Spleen (tissue), 11 donors: ENCODE measurements at regions not wholly inside any gene's neighbourhood (a gene's known extent, or its start where the extent isn't known, plus 50 kb on each side); places are given as distances from the start of the nearest gene placed in this dataset.

ENCODE experiments used
- DNase-seq: peaks from one replicate; pipeline ENCODE4 v3.0.0-alpha.2; 2020
- H3K27ac ChIP-seq, 8 donors: fragments of 200-600 bp; sonication (generic) in 7 of 8; 1 replicate in 4 of 8; 2 replicates in 4 of 8; pipeline versions ENCODE4 v1.5.0 to v1.8.0; 2016 to 2021; ENCODE audit warnings: inconsistent platforms in 4 of 8, mild to moderate bottlenecking in 4 of 8, moderate library complexity in 1 of 8
- H3K27me3 ChIP-seq, 7 donors: fragments of 200-600 bp; sonication (generic) in 6 of 7; replicated peaks in 1 of 7; 1 replicate in 4 of 7; 2 replicates in 3 of 7; pipeline versions ENCODE4 v1.5.0 to v1.8.0; 2016 to 2021; ENCODE audit warnings: inconsistent platforms in 3 of 7, mild to moderate bottlenecking in 1 of 7
- H3K36me3 ChIP-seq, 6 donors: fragments of 200-600 bp; sonication (generic) in 5 of 6; 1 replicate in 4 of 6; 2 replicates in 2 of 6; pipeline versions ENCODE4 v1.5.0 to v1.8.0; 2016 to 2021; ENCODE audit warnings: inconsistent platforms in 2 of 6
- H3K4me1 ChIP-seq, 6 donors: fragments of 200-600 bp; sonication (generic) in 5 of 6; 1 replicate in 3 of 6; 2 replicates in 3 of 6; pipeline versions ENCODE4 v1.5.0 to v1.8.0; 2016 to 2021; ENCODE audit warnings: inconsistent platforms in 3 of 6
- H3K4me3 ChIP-seq, 8 donors: fragments of 200-600 bp; sonication (generic) in 7 of 8; 1 replicate in 4 of 8; 2 replicates in 4 of 8; pipeline versions ENCODE4 v1.5.0 to v1.8.0; 2016 to 2021; ENCODE audit warnings: inconsistent platforms in 4 of 8, mild to moderate bottlenecking in 4 of 8, moderate library complexity in 2 of 8
- H3K9me3 ChIP-seq, 8 donors: fragments of 200-600 bp; sonication (generic) in 7 of 8; 1 replicate in 4 of 8; 2 replicates in 4 of 8; pipeline versions ENCODE4 v1.5.0 to v1.8.0; 2016 to 2021; ENCODE audit warnings: inconsistent platforms in 4 of 8
- POLR2A ChIP-seq, 3 donors: fragments of 450-650 bp; IDR thresholded peaks; one replicate each; pipeline ENCODE4 v1.5.1; 2017; ENCODE audit warnings: antibody characterized with exemption in 3 of 3, mild to moderate bottlenecking in 1 of 3
- POLR2AphosphoS5 ChIP-seq, 3 donors: sonication (generic); formaldehyde crosslinking; IDR thresholded peaks; one replicate each; pipeline ENCODE4 v1.5.1; 2017; ENCODE audit warnings: antibody characterized with exemption in 3 of 3
- WGBS, 5 donors: extraction: QIAGEN DNeasy Blood & Tissue Kit in 3 of 5; methylation state at CpG; one replicate each; pipeline versions ENCODE4 v1.1.5 to v1.1.7; 2013 to 2018; 5-methylcytosine and 5-hydroxymethylcytosine counted together
- intact Hi-C: fragments of 100-400 bp; cut with DNase I; formaldehyde crosslinking; loops from one replicate; pipeline ENCODE4 v1.15.0; 2023; ENCODE audit warnings: low total_unique reads
- TF ChIP-seq, protein P1 (sequence below), 11 experiments: fragments of 200-600 bp in 7 of 11; fragments of 450-650 bp in 4 of 11; sonication (generic) in 4 of 11; IDR thresholded peaks in 8 of 11; conservative IDR thresholded peaks in 3 of 11; 1 replicate in 7 of 11; 2 replicates in 4 of 11; pipeline versions ENCODE4 v1.4.0 to v1.8.0; 2016 to 2021; ENCODE audit warnings: antibody characterized with exemption in 11 of 11, inconsistent platforms in 4 of 11, mild to moderate bottlenecking in 1 of 11
- donor health status: healthy with polysubstance abuse.
- donor health status: DM: no; HTN: no; CAD: no; lungs with moderate emphysema.
- donor health status: DM: no; HTN: no; CAD: no.
- donor health status: Bipolar disorder and iron deficiency.
- donor health status: healthy.
- donor health status: DM: no; HTN: no; CAD: no.
- donor health status: DM: yes; HTN: yes; CAD: no.

GRCh38 chr9:16315720-16316119 is 554.8 kb downstream of the BNC2 start:
- intact Hi-C loops = no loop called here
- DNase-seq = no peak
- no peak for TF ChIP-seq POLR2A (IDR thresholded peaks at IDR 0.05)
- TF ChIP-seq POLR2AphosphoS5 (IDR thresholded peaks at IDR 0.05) = no peak
- TF ChIP-seq, protein P1, sequence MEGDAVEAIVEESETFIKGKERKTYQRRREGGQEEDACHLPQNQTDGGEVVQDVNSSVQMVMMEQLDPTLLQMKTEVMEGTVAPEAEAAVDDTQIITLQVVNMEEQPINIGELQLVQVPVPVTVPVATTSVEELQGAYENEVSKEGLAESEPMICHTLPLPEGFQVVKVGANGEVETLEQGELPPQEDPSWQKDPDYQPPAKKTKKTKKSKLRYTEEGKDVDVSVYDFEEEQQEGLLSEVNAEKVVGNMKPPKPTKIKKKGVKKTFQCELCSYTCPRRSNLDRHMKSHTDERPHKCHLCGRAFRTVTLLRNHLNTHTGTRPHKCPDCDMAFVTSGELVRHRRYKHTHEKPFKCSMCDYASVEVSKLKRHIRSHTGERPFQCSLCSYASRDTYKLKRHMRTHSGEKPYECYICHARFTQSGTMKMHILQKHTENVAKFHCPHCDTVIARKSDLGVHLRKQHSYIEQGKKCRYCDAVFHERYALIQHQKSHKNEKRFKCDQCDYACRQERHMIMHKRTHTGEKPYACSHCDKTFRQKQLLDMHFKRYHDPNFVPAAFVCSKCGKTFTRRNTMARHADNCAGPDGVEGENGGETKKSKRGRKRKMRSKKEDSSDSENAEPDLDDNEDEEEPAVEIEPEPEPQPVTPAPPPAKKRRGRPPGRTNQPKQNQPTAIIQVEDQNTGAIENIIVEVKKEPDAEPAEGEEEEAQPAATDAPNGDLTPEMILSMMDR (IDR thresholded peaks at IDR 0.05 in 8 of 11, conservative IDR thresholded peaks at IDR 0.05 in 3 of 11) = no peak
- Histone ChIP-seq H3K4me1 (no peaks in the 10 kb centered on the region), H3K36me3 (no peaks in the 10 kb centered on the region), H3K4me3 (no peak overlapping the region), H3K27me3 (peaks cover 0 to 3% (median 0%) of the 10 kb centered on the region in 7 donors), H3K27ac (no peak overlapping the region), H3K9me3 (peaks cover 0 to 13% (median 0%) of the 10 kb centered on the region in 8 donors)
- WGBS, 5 donors = 72 to 89% (median 84%) methylated on average over 6 of the region's 6 CpGs

- intact Hi-C loops = no loop called here
- Histone ChIP-seq H3K36me3 (no peaks in the 10 kb centered on the region), H3K4me1 (no peaks in the 10 kb centered on the region), H3K27me3 (no peaks in the 10 kb centered on the region), H3K9me3 (peaks cover 0 to 13% (median 0%) of the 10 kb centered on the region in 8 donors), H3K27ac (no peak overlapping the region), H3K4me3 (no peak overlapping the region)
- no peak for DNase-seq
- 71 to 87% (median 83%) methylated on average over 8 to 9 of the region's 9 CpGs for WGBS, 5 donors
- TF ChIP-seq POLR2AphosphoS5 (IDR thresholded peaks at IDR 0.05) = no peak
- TF ChIP-seq, protein P1 (IDR thresholded peaks at IDR 0.05 in 8 of 11, conservative IDR thresholded peaks at IDR 0.05 in 3 of 11) = no peak
- no peak for TF ChIP-seq POLR2A (IDR thresholded peaks at IDR 0.05)
Observed at GRCh38 chr9:16316456-16316855, 554.0 kb downstream of the BNC2 start.

GRCh38 chr9:16316911-16317817 is 553.3 kb downstream of the BNC2 start:
- Histone ChIP-seq H3K27me3 (no peaks in the 10 kb centered on the region), H3K27ac (no peak overlapping the region), H3K4me3 (no peak overlapping the region), H3K9me3 (peaks cover 0 to 13% (median 0%) of the 10 kb centered on the region in 8 donors), H3K36me3 (no peaks in the 10 kb centered on the region), H3K4me1 (no peaks in the 10 kb centered on the region)
- 73 to 91% (median 82%) methylated on average over 15 of the region's 15 CpGs for WGBS, 5 donors
- intact Hi-C loops = no loop called here
- no peak for DNase-seq
- TF ChIP-seq POLR2A (IDR thresholded peaks at IDR 0.05) = no peak
- TF ChIP-seq POLR2AphosphoS5 (IDR thresholded peaks at IDR 0.05) = no peak
- TF ChIP-seq, protein P1 (IDR thresholded peaks at IDR 0.05 in 8 of 11, conservative IDR thresholded peaks at IDR 0.05 in 3 of 11) = no peak

DNA sequence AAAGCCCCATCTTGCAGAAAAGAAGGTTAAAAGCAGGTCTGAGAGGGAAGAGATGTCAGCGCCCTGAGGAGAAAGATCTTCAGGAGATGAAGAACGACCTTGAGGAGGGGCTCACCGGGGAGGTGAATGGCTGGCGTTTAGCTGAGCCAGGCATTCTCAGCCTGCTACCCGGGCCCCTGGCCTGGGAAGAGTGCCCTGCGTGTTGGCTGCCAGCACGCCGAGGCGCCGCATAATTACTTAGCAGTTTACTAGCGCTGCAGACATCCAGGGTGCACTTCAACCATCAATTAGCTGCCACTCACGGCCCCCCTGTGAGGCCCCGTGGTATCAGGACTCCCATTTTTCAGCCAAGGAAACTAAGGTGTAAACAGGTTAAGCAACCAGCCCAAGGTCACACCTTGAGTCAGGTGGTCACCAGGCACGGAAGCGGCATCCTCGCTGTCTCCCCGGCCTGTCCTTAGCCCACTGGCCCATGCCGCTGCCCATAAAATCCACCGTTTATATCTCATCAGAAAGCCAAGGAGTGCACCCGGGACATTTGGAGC is 551.9 kb downstream of the BNC2 start:
- H3K4me1 ChIP-seq = no peaks in the 10 kb centered on the region
- intact Hi-C loops = no loop called here
- TF ChIP-seq POLR2AphosphoS5 (IDR thresholded peaks at IDR 0.05) = no peak
- TF ChIP-seq POLR2A (IDR thresholded peaks at IDR 0.05) = no peak
- TF ChIP-seq, protein P1 (IDR thresholded peaks at IDR 0.05 in 8 of 11, conservative IDR thresholded peaks at IDR 0.05 in 3 of 11) = no peak
- H3K27ac ChIP-seq = no peak overlapping the region
- no peaks in the 10 kb centered on the region for H3K27me3 ChIP-seq
- peaks cover 0 to 13% (median 0%) of the 10 kb centered on the region in 8 donors for H3K9me3 ChIP-seq
- WGBS, 5 donors = 87 to 94% (median 89%) methylated on average over 20 of the region's 20 CpGs
- no peak overlapping the region for H3K4me3 ChIP-seq
- no peak for DNase-seq
- H3K36me3 ChIP-seq = no peaks in the 10 kb centered on the region
